ENCODE measurements at regions not wholly inside any gene's neighbourhood (a gene's known extent, or its start where the extent isn't known, plus 50 kb on each side); places are given as distances from the start of the nearest gene placed in this dataset.

- TF ChIP-seq SUZ12 (IDR thresholded peaks at IDR 0.05; ENCODE audit: extremely low read depth, insufficient read depth, insufficient read length), result no peak
- no peak for TF ChIP-seq ZNF274 (IDR thresholded peaks at IDR 0.05; ENCODE audit: low read depth, low read length)
Measured at GRCh38 chr2:22442051-22442450, 942.9 kb upstream of the KLHL29 start.
